ENCODE measurements at regions not wholly inside any gene's neighbourhood (a gene's known extent, or its start where the extent isn't known, plus 50 kb on each side); places are given as distances from the start of the nearest gene placed in this dataset.

- TF ChIP-seq GATA2 (IDR thresholded peaks at IDR 0.05; ENCODE audit: low read depth, low read length): no peak
- no peak for TF ChIP-seq GATA3 (IDR thresholded peaks at IDR 0.05; ENCODE audit: low read depth, low read length)
These were observed 181.1 kb downstream of the NUFIP1 start for GRCh38 chr13:44808185-44808584.

GRCh38 chr13:44807449-44808034 is 181.7 kb downstream of the NUFIP1 start:
- TF ChIP-seq GATA3 (IDR thresholded peaks at IDR 0.05; ENCODE audit: low read depth, low read length) (no peak), GATA2 (IDR thresholded peaks at IDR 0.05; ENCODE audit: low read depth, low read length) (no peak)

- no peak for TF ChIP-seq GATA3 (IDR thresholded peaks at IDR 0.05; ENCODE audit: low read depth, low read length)
- TF ChIP-seq GATA2 (IDR thresholded peaks at IDR 0.05; ENCODE audit: low read depth, low read length): no peak
These were observed 182.4 kb downstream of the NUFIP1 start for GRCh38 chr13:44806826-44807225.

GRCh38 chr13:44805585-44805984 is 183.7 kb downstream of the NUFIP1 start:
- no peak for TF ChIP-seq GATA3 (IDR thresholded peaks at IDR 0.05; ENCODE audit: low read depth, low read length)
- TF ChIP-seq GATA2 (IDR thresholded peaks at IDR 0.05; ENCODE audit: low read depth, low read length): no peak

GRCh38 chr13:44803390-44803789 is 185.9 kb downstream of the NUFIP1 start:
- TF ChIP-seq GATA2 (IDR thresholded peaks at IDR 0.05; ENCODE audit: low read depth, low read length) (no peak), GATA3 (IDR thresholded peaks at IDR 0.05; ENCODE audit: low read depth, low read length) (no peak)

GRCh38 chr13:44802491-44802890 is 186.8 kb downstream of the NUFIP1 start:
- no peak for TF ChIP-seq GATA3 (IDR thresholded peaks at IDR 0.05; ENCODE audit: low read depth, low read length)
- TF ChIP-seq GATA2 (IDR thresholded peaks at IDR 0.05; ENCODE audit: low read depth, low read length): no peak

- TF ChIP-seq GATA2 (IDR thresholded peaks at IDR 0.05; ENCODE audit: low read depth, low read length) (no peak), GATA3 (IDR thresholded peaks at IDR 0.05; ENCODE audit: low read depth, low read length) (no peak)
These were observed 187.3 kb downstream of the NUFIP1 start for GRCh38 chr13:44801990-44802389.

- no peak for TF ChIP-seq GATA3 (IDR thresholded peaks at IDR 0.05; ENCODE audit: low read depth, low read length)
- TF ChIP-seq GATA2 (IDR thresholded peaks at IDR 0.05; ENCODE audit: low read depth, low read length): no peak
These were observed 188.6 kb downstream of the NUFIP1 start for GRCh38 chr13:44800626-44801025.

GRCh38 chr13:44797685-44798084 is 191.6 kb downstream of the NUFIP1 start:
- TF ChIP-seq GATA2 (IDR thresholded peaks at IDR 0.05; ENCODE audit: low read depth, low read length): no peak

GRCh38 chr13:44796597-44797490 is 192.4 kb downstream of the NUFIP1 start:
- TF ChIP-seq GATA2 (IDR thresholded peaks at IDR 0.05; ENCODE audit: low read depth, low read length) (no peak), GATA3 (IDR thresholded peaks at IDR 0.05; ENCODE audit: low read depth, low read length) (no peak)

GRCh38 chr13:44795176-44795575 is 194.1 kb downstream of the NUFIP1 start:
- TF ChIP-seq GATA2 (IDR thresholded peaks at IDR 0.05; ENCODE audit: low read depth, low read length): no peak
- no peak for TF ChIP-seq GATA3 (IDR thresholded peaks at IDR 0.05; ENCODE audit: low read depth, low read length)

GRCh38 chr13:44792096-44792495 is 197.2 kb downstream of the NUFIP1 start:
- TF ChIP-seq GATA2 (IDR thresholded peaks at IDR 0.05; ENCODE audit: low read depth, low read length) (no peak), GATA3 (IDR thresholded peaks at IDR 0.05; ENCODE audit: low read depth, low read length) (no peak)

- TF ChIP-seq GATA3 (IDR thresholded peaks at IDR 0.05; ENCODE audit: low read depth, low read length) (no peak), GATA2 (IDR thresholded peaks at IDR 0.05; ENCODE audit: low read depth, low read length) (no peak)
These were observed 199.0 kb downstream of the NUFIP1 start for GRCh38 chr13:44790289-44790688.

- TF ChIP-seq GATA3 (IDR thresholded peaks at IDR 0.05; ENCODE audit: low read depth, low read length) (no peak), GATA2 (IDR thresholded peaks at IDR 0.05; ENCODE audit: low read depth, low read length) (no peak)
These were observed 201.7 kb downstream of the NUFIP1 start for GRCh38 chr13:44787617-44788016.

GRCh38 chr13:44786756-44787155 is 202.5 kb downstream of the NUFIP1 start:
- TF ChIP-seq GATA3 (IDR thresholded peaks at IDR 0.05; ENCODE audit: low read depth, low read length): no peak
- TF ChIP-seq GATA2 (IDR thresholded peaks at IDR 0.05; ENCODE audit: low read depth, low read length): no peak

Data from SH-SY5Y (cell line).